HG03196 (cell line): ENCODE measurements at regions not wholly inside any gene's neighbourhood (a gene's known extent, or its start where the extent isn't known, plus 50 kb on each side); places are given as distances from the start of the nearest gene placed in this dataset.
"Not testable (repeated sequence)": the region's sequence is repeated elsewhere in the genome, so short reads cannot be mapped to it uniquely, and the experiment has no call there.

Experiments
- ATAC-seq: cut with Tn5 transposase; IDR thresholded peaks from one replicate; pipeline ENCODE4 v1.9.1; 2021; ENCODE audit not compliant: unreplicated experiment

DNA sequence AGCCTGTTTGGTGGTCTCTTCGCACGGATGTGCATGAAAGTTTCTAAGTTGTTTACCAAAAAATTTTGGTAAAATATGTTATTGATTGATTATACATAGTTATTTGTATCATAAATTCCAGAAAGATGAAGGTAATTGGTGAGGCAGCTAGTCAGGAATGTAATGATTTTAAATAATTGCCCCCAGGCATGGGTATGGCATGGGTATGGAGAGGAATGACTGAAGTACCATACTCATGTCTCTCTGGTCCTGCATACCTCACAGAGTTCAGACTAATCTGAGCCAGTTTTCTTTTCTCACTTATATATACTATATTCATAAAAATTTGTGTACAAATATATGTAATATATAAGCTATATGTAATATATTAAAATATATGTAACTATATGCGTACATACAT, 329.0 kb upstream of the TECRL start:
- ATAC-seq: no peak

DNA sequence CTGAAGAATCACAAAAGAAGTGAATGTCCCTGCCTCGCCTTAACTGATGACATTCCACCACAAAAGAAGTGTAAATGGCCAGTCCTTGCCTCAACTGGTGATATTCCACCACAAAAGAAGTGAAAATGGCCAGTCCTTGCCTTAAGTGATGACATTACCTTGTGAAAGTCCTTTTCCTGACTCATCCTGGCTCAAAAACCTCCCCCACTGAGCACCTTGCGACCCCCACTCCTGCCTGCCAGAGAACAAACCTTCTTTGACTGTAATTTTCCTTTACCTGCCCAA, 328.5 kb upstream of the TECRL start:
- not testable (repeated sequence) for ATAC-seq

DNA sequence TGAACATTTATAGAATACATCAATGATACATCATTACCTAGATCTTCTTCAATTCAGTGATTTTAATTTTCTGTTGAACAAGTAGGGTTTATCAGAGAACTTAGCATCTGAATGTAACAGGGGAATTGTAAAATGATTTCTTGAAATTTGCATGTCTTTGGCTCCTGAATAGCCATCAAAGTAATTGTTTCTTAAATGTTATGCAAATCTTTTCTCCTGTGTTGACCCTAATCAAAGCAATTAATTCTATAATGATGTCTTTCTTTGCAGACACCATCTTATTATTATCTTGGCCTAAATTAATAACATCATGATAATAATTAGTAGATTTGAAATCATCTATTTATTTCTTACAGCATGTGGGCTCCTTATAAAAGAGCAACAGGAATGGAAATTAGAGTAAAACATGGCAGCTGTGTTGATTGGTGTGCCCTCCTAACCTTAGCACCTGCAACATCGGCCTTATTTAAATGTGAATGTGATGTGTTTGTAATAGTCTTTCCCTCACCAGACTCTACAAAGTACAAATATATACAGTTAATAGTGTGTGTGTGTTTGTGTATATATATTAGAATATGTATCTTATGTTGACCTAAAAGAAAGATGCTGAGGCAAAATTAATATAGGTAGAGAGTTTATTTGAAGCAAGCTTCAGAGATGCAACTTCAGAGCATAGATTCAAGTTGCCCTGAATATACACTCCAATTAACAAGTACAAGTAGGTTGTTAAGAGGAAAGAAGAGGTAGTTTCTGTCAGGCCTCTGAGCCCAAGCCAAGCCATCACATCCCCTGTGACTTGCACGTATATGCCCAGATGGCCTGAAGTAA, 328.0 kb upstream of the TECRL start:
- no peak for ATAC-seq

DNA sequence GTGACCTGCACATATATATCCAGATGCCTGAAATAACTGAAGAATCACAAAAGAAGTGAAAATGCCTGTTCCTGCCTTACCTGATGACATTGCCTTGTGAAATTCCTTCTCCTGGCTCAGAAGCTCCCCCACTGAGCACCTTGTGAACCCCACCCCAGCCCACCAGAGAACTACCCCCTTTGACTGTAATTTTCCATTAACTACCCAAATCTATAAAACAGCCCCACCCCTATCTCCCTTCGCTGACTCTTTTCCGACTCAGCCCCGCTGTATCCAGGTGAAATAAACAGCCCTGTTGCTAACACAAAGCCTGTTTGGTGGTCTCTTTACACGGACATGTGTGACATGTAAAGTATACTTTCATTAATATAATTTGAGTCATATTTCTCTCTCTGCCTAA, 320.3 kb upstream of the TECRL start:
- ATAC-seq: no peak

DNA sequence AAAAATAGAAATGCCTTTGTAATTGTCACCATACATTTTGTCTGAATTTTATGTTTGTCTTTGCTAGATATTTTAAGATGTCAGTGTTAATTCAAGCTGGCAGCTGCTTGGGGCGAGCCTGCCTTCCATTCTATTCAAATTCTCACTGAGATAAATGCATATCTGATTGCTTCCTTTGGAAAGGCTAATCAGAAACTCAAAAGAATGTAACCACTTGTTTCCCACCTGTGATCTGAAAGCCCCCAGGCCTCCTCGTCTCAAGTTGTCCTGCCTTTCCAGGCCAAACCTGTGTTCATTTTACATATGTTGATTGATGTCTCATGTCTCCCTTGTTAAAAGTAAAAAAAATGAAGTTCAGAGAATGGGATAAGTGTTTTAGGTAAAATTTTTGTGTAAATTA, 318.7 kb upstream of the TECRL start:
- no peak for ATAC-seq

DNA sequence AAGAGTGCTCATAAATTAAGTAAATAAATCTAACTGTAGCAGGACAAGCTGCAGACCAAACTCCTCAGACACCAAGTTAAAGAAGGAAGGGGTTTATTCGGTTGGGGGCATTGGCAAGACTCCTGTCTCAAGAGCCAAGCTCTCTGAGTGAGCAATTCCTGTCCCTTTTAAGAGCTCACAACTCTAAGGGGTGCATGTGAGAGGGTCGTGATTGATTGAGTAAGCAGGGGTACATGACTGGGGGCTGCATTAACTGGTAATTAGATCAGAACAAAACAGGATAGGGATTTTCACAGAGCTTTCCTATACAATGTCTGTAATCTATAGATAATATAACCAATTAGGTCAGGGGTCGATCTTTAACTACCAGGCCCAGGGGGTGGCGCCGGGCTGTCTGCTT, 318.1 kb upstream of the TECRL start:
- not testable (repeated sequence) for ATAC-seq

DNA sequence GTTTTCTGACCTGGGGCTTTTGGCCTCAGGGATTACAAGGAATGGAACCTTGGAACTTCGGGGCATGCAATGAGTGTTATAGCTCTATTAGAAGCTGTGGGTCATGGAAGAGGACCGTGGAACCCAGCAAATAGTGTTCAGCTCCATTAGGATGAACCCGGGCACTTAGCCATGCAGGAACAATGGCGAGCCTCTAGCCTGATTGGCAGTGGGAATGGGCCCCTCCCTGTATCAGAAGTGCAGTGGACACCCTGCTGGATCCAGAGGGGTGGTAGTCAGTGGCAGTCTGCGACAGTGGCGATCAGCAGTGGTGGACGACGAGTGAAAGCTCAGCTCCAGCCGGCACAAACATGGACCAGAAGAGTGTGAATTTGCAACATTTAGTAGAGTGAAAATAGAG, 315.4 kb upstream of the TECRL start:
- no peak for ATAC-seq

DNA sequence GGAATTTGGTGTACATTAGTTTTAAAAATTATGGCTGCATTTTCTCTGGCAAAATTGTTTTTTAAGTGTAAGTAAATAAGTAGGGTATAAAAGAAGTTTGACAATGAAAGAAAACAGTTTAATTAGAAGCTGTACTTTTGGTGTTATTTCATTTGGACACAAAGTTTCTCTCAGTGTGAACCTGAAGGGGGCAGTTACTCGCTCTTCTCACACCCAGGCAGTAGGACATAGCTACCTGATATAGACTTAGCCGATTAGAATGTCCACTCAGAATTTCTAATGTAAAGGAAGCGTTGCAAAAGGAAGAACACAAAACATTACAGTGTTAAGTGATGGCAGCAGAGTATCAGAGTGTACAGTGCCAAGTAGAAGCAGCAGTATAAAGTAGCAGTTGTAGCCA, 311.9 kb upstream of the TECRL start:
- ATAC-seq: no peak

DNA sequence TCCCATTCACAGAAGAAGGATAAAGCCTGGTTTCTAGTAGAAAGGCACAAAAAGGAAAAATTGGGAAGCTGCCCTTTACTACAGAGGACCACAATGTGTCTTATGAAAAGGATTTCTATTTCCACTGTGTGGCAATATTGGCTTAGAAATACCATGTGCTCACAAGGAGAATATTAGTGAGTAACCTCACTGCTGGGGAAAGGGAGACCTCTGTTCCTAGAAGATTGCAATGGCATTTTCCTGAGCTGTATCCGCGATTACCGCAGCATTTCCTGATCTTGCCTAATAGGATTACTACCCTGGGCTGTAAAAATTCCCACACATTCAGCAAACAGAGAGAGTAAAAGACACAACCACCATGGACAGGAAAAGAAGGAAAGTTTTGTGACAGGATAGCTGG, 308.8 kb upstream of the TECRL start:
- no peak for ATAC-seq

DNA sequence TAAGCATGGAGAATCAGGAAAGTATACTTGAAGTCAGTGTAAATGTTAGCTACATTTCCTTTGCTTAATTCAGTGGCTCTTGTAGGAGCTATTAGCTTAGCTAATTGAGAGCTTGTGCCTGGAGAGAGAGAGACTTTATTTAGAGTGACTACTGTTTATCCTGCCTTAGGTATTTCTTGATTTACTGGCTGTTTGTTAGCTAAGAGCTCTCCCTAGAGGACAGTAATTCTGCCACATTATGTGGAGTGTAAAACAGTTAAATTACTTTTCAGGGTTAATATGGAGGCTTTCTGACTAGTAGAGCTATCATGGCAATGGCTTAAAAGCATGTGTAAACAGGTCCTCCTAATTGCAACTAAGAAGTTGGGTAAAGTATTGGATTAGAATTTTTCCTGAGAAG, 306.5 kb upstream of the TECRL start:
- no peak for ATAC-seq

DNA sequence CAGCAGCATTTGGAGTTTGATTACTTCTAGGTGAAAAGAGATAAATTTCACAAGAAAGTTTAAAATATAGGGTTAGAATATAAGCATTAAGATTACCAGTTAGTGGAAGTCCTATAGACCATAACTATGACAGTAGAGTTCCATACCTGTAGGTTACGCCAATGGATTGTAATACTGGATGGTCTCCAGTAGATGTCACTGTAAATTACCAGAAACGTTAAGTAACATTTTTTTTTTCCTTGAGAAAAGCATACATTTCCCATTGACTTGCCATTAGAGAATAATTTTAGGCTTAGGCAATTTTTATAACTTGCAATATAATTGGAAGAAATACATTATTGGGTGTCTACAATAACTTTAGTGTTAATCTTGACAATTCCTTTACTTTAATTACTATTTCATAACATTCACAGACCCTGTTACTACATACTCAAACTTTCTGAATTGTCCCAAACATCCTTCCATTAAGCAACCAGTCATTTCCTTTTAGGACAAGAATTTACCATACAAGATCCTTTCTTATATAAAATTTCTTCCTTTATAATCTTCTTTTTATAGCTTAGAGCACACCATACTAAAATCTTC, 304.1 kb upstream of the TECRL start:
- ATAC-seq: no peak

DNA sequence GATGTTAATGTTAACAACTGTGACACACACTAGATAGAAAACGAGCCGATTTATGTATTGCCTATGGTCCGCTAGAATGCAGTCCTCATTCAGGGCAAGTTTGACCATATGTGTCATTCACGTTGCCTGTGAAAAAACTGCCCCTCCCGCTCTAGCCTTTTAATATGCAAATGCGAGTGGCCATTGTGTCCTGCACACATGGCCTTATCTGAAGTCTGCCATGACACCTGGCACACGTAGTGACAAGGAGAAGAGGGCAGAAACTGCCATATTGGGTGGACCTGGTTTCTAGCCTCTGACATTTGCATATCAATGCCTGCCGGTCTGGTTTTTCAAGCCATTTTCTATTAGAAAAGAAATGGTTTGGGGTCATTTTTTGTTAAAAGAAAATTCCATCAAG, 303.3 kb upstream of the TECRL start:
- no peak for ATAC-seq

DNA sequence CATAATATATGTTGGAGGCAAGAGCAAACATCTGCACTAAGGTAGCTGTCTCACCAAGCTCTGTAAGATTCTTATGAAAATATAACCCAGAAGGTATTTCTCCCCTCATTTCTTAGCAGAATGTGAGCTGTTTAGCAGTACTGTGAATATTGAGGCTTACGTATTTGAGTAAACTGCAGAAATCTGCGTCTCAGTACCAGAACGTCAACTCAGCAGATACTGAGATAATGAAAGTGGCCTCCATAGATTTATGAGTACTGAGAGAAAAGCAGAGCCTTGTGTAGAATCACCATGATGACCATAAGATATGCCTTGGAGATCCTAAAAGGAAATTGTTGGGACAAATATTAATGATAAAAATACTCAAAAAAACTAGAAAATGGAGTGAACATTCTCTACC, 296.7 kb upstream of the TECRL start:
- ATAC-seq: no peak

DNA sequence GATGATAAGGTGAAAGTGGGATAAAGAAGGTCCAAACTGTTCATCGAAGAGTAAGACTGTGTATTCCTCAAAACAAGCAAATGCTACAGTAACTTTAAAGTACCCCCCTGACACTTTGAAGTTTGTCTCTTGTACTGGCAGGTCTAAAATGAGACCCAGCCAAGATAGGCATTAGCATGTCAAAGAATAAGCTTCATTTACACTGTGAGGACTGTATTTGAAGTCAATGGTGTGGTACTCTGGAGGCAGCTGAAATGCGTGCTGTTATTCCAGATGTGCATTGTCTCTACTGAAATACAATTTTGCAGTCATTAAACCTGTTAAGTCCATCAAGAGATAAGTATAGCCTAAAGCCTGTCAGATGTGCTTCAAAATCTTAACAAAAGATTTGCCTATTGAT, 288.9 kb upstream of the TECRL start:
- ATAC-seq: no peak

DNA sequence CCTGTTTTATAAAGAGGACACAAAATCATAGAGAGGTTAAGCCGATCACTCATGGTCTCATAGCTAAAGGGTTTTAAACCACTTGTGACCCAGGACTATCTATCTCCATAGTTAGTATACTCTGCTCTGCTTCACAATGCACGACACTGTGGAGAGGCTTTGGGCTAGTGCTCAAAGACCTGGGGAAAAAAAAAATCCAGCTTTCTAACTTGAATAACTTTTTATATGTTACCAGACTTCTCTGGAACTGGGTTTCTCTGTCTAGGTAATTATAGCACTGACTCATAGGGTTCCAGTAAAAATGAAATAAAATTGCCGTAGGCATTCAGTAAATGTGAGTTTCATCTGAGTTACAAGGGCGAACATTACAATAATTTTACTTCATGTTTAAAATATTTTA, 273.7 kb upstream of the TECRL start:
- no peak for ATAC-seq

DNA sequence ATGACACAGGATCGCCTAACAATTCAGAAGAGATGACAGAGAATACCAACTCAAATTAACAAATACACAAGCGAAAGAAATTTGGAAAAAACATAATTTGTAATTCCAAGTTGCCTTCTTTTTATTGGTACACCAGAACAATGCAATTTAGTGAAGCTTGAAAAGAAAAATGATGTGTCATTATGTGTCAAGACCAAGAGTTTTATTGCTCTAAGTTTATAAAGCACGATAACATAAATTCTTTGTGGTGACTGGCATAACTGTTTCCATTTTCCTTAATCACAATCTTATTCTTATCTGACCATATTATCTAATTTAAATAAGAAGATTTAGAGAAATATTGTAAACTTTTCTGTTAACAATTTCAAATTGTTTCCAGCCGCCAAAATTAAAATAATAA, 273.2 kb upstream of the TECRL start:
- no peak for ATAC-seq

DNA sequence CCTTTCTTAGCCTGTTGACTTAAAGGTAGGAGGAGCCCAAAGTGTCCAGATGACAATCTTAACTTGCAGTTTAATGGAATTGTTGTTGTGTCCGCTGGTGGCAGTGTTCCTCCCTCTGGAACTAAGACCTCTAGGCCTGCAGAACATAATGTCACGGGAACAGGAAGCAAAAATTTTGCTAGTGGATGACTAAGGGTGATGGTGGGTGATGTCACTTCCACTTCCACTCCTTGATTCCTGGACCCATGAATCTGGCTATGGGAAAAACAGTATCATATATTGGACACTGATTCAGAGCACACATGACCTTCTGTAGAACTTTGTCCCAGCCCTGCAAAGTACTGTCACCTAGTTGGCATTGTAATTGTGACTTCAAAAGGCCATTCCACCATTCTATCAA, 263.9 kb upstream of the TECRL start:
- not testable (repeated sequence) for ATAC-seq

DNA sequence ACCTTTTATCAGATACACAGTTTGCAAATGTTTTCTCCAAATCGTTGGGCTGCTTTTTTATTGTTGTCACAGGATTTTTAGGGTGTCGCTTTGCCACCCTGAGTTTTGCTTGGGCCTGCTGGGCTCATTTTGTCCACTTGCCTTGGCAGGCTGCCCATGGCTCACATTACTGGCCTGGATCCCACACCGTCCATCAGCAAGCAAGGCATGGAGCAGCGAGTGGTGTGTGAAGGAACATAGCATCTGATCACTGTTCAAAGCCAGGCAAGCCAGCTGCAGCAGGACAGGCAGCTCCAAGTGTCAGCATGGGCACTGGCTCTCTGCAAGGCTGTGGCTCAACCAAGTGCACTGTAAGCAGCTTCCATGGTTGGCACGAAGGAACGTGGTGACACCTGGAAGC, 261.4 kb upstream of the TECRL start:
- no peak for ATAC-seq

DNA sequence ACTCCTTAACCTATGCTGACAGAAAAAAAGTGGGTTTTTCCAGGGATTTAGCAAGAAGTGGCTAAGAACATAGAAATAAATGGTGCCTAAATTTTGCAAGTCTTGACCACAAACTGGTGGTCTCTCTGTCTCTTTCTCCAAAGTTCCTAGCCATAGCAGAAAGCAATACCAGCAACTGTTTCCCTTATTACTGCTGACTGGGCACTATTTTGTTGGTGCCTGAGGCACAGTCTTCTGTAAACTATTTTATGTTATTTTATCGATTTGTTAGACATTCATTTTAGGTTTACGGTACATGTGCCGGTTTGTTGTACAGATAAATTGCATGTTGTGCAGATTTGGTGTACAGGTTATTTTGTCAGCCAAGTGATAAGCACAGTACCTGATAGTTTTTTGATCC, 234.6 kb upstream of the TECRL start:
- ATAC-seq: no peak

DNA sequence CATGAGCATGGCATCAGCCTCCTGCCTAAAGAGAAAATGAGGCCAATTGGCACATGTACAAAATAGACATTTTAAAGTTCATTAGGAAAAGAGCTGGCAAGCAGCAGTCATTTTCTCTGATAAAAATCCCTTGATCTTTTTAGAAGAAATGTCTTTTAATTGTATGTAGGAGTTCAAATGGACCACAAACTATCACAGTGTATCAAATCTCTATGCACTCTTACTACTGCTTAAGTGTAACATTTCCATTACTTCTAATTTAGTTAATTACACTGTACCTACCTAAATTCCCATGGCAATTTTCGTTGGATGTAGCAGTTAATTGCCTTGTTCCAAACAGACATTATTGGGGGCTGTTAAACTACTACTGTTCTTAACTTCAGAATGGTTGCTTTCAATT, 233.7 kb upstream of the TECRL start:
- ATAC-seq: no peak

DNA sequence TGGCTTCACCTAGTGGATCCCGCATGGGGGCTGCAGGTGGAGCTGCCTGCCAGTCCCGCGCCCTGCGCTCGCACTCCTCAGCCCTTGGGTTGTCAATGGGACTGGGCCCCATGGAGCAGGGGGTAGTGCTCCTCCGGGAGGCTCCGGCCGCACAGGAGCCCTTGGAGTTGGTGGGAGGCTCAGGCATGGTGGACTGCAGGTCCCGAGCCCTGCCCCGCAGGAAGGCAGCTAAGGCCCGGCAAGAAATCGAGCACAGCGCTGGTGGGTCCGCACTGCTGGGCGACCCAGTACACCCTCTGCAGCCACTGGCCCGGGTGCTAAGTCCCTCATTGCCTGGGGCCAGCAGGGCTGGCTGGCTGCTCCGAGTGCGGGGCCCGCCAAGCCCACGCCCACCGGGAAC, 231.2 kb upstream of the TECRL start:
- not testable (repeated sequence) for ATAC-seq

DNA sequence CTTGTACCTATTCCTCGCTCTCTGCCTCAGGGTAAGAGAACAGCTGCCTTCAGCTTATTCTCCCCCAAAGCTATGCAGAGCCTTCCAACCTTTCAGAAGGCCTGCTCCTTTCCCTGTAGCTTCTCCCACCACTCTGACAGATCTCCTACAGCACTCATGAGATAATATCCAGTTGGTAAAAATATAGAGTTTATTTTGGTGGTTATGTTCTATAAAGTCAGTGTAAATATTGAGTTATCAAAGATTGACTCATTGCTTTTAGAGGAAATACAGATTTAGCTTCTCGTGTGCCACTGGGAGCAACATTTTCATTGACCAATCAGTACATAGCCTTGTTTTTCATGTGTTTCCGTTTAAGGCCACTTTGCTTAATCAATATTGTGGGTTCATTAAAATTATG, 216.2 kb upstream of the TECRL start:
- no peak for ATAC-seq

DNA sequence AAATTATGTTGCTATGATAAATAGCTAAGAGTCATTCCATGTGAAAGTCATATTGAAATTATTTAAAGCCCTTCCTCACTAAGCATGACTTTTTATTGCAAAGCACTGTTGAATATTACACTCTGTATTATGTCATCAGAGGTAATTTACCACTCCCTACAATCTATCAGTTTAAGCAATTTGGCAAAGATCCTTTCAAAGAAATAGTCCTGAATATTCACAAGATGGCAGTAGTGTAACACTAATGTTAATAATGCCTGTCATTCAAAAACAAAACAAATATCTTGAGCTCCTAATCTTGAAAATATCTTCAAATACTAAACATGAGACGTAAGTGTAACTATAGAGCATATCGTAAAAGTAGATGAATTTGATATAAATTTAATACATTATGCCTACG, 208.6 kb upstream of the TECRL start:
- no peak for ATAC-seq
